ENCODE measurements at regions not wholly inside any gene's neighbourhood (a gene's known extent, or its start where the extent isn't known, plus 50 kb on each side); places are given as distances from the start of the nearest gene placed in this dataset.

GRCh38 chr1:63173161-63173560 is 149.2 kb upstream of the FOXD3 start:
- H3K27me3 ChIP-seq (replicated peaks; ENCODE audit: control insufficient read depth, insufficient read depth, low read length): no peaks in the 10 kb centered on the region
- no peak for DNase-seq (ENCODE audit: extremely low read depth, insufficient read length)
- no peaks in the 10 kb centered on the region for H3K36me3 ChIP-seq (ENCODE audit: control insufficient read depth, insufficient read depth, low read length)
- H3K4me3 ChIP-seq (replicated peaks; ENCODE audit: low read depth, low read length): no peak overlapping the region
- TF ChIP-seq CTCF (IDR thresholded peaks at IDR 0.05; ENCODE audit: insufficient read depth, low read length, poor library complexity, severe bottlenecking): no peak

- H3K27me3 ChIP-seq (replicated peaks; ENCODE audit: control insufficient read depth, insufficient read depth, low read length): no peaks in the 10 kb centered on the region
- DNase-seq (ENCODE audit: extremely low read depth, insufficient read length): no peak
- TF ChIP-seq CTCF (IDR thresholded peaks at IDR 0.05; ENCODE audit: insufficient read depth, low read length, poor library complexity, severe bottlenecking): peak; percentile 14
- H3K4me3 ChIP-seq (replicated peaks; ENCODE audit: low read depth, low read length): no peak overlapping the region
- no peaks in the 10 kb centered on the region for H3K36me3 ChIP-seq (ENCODE audit: control insufficient read depth, insufficient read depth, low read length)
Observed at GRCh38 chr1:63189677-63190076, 132.7 kb upstream of the FOXD3 start.

GRCh38 chr1:63190171-63190570 is 132.2 kb upstream of the FOXD3 start:
- Histone ChIP-seq H3K27me3 (replicated peaks; ENCODE audit: control insufficient read depth, insufficient read depth, low read length) (no peaks in the 10 kb centered on the region), H3K4me3 (replicated peaks; ENCODE audit: low read depth, low read length) (no peak overlapping the region), H3K36me3 (ENCODE audit: control insufficient read depth, insufficient read depth, low read length) (no peaks in the 10 kb centered on the region)
- no peak for DNase-seq (ENCODE audit: extremely low read depth, insufficient read length)
- no peak for TF ChIP-seq CTCF (IDR thresholded peaks at IDR 0.05; ENCODE audit: insufficient read depth, low read length, poor library complexity, severe bottlenecking)

GRCh38 chr1:63198871-63199394 is 123.4 kb upstream of the FOXD3 start:
- no peak for DNase-seq (ENCODE audit: extremely low read depth, insufficient read length)

GRCh38 chr1:63199706-63200335 is 122.5 kb upstream of the FOXD3 start:
- H3K27me3 ChIP-seq (replicated peaks; ENCODE audit: control insufficient read depth, insufficient read depth, low read length): no peaks in the 10 kb centered on the region
- DNase-seq (ENCODE audit: extremely low read depth, insufficient read length): no peak
- H3K4me3 ChIP-seq (replicated peaks; ENCODE audit: low read depth, low read length): no peak overlapping the region
- no peaks in the 10 kb centered on the region for H3K36me3 ChIP-seq (ENCODE audit: control insufficient read depth, insufficient read depth, low read length)
- TF ChIP-seq CTCF (IDR thresholded peaks at IDR 0.05; ENCODE audit: insufficient read depth, low read length, poor library complexity, severe bottlenecking): no peak

More at GRCh38 chr1:63198871-63199394, 123.4 kb upstream of the FOXD3 start:
- TF ChIP-seq CTCF (IDR thresholded peaks at IDR 0.05; ENCODE audit: insufficient read depth, low read length, poor library complexity, severe bottlenecking): no peak
- Histone ChIP-seq H3K27me3 (replicated peaks; ENCODE audit: control insufficient read depth, insufficient read depth, low read length) (no peaks in the 10 kb centered on the region), H3K36me3 (ENCODE audit: control insufficient read depth, insufficient read depth, low read length) (no peaks in the 10 kb centered on the region), H3K4me3 (replicated peaks; ENCODE audit: low read depth, low read length) (no peak overlapping the region)

Data from GM06990 (cell line).